Neural progenitor cell (in vitro differentiated cells): ENCODE measurements at regions not wholly inside any gene's neighbourhood (a gene's known extent, or its start where the extent isn't known, plus 50 kb on each side); places are given as distances from the start of the nearest gene placed in this dataset.

ENCODE experiments used
- DNase-seq: peaks from one replicate; pipeline ENCODE4 v3.0.0-alpha.2; 2016; ENCODE audit warnings: low spot score
- H2AFZ ChIP-seq: fragments of 200-600 bp; sonication (generic); replicated peaks from 2 replicates; pipeline ENCODE4 v1.6.1; 2016; ENCODE audit warnings: antibody characterized with exemption
- H3F3A ChIP-seq: fragments of 200-600 bp; sonication (generic); 2 replicates; pipeline ENCODE4 v1.6.1; 2016; ENCODE audit warnings: antibody characterized with exemption, low read depth
- H3K27ac ChIP-seq: fragments of 200-600 bp; sonication (generic); 2 replicates; pipeline ENCODE4 v1.5.1; 2016; ENCODE audit warnings: mild to moderate bottlenecking
- H3K27me3 ChIP-seq: fragments of 200-600 bp; sonication (generic); 2 replicates; pipeline ENCODE4 v1.6.1; 2016; ENCODE audit warnings: mild to moderate bottlenecking, moderate library complexity
- H3K36me3 ChIP-seq: fragments of 200-600 bp; sonication (generic); 2 replicates; pipeline ENCODE4 v1.5.1; 2016
- H3K4me1 ChIP-seq: fragments of 200-600 bp; sonication (generic); 2 replicates; pipeline ENCODE4 v1.6.1; 2016; ENCODE audit warnings: mixed run types
- H3K4me2 ChIP-seq: fragments of 200-600 bp; sonication (generic); 2 replicates; pipeline ENCODE4 v1.6.1; 2016
- H3K4me3 ChIP-seq: fragments of 200-600 bp; sonication (generic); 2 replicates; pipeline ENCODE4 v1.5.1; 2016
- H3K79me2 ChIP-seq: fragments of 200-600 bp; sonication (generic); 2 replicates; pipeline ENCODE4 v1.6.1; 2016; ENCODE audit warnings: low read depth
- H3K9ac ChIP-seq: fragments of 200-600 bp; sonication (generic); 2 replicates; pipeline ENCODE4 v1.6.1; 2016
- H3K9me3 ChIP-seq: fragments of 200-600 bp; sonication (generic); 2 replicates; pipeline ENCODE4 v1.5.1; 2016; ENCODE audit warnings: low read depth
- H4K20me1 ChIP-seq: fragments of 200-600 bp; sonication (generic); 2 replicates; pipeline ENCODE4 v1.6.1; 2016; ENCODE audit warnings: low read depth
- H3K27ac Mint-ChIP-seq: 3 replicates; pipeline ENCODE4 v1.8.0; 2021; ENCODE audit warnings: mixed read lengths
- H3K27me3 Mint-ChIP-seq: 2 replicates; pipeline ENCODE4 v1.8.0; 2022; ENCODE audit warnings: low read depth, mild to moderate bottlenecking, inconsistent platforms, moderate library complexity, mixed read lengths; ENCODE audit not compliant: insufficient read depth
- H3K36me3 Mint-ChIP-seq: 3 replicates; pipeline ENCODE4 v1.8.0; 2021; ENCODE audit warnings: mixed read lengths
- H3K4me1 Mint-ChIP-seq: 3 replicates; pipeline ENCODE4 v1.8.0; 2021; ENCODE audit warnings: mixed read lengths
- H3K4me3 Mint-ChIP-seq: 3 replicates; pipeline ENCODE4 v1.8.0; 2021; ENCODE audit warnings: mild to moderate bottlenecking, moderate library complexity, mixed read lengths
- H3K9me3 Mint-ChIP-seq: 3 replicates; pipeline ENCODE4 v1.8.0; 2020; ENCODE audit warnings: mixed read lengths
- CTCF ChIP-seq: fragments of 200-600 bp; sonication (generic); IDR thresholded peaks from 2 replicates; pipeline ENCODE4 v1.5.1; 2017; ENCODE audit warnings: antibody characterized with exemption, mild to moderate bottlenecking
- EZH2 ChIP-seq: fragments of 200-600 bp; sonication (generic); IDR thresholded peaks from 2 replicates; pipeline ENCODE4 v1.6.1; 2017; ENCODE audit warnings: antibody characterized with exemption, mild to moderate bottlenecking, moderate library complexity
- EZH2phosphoT487 ChIP-seq: fragments of 200-600 bp; sonication (generic); IDR thresholded peaks from 2 replicates; pipeline ENCODE4 v1.6.1; 2017; ENCODE audit warnings: antibody characterized with exemption

GRCh38 chr2:217741381-217741955 is 261.3 kb downstream of the TNS1 start:
- H3K4me2 ChIP-seq = no peak overlapping the region
- no peak overlapping the region for H3K4me3 Mint-ChIP-seq
- no peaks in the 10 kb centered on the region for H3K79me2 ChIP-seq
- H3K4me1 ChIP-seq = no peaks in the 10 kb centered on the region
- H3K36me3 ChIP-seq = no peaks in the 10 kb centered on the region
- no peak for DNase-seq
- H3K36me3 Mint-ChIP-seq = no peaks in the 10 kb centered on the region
- H4K20me1 ChIP-seq = no peaks in the 10 kb centered on the region
- H3K27ac Mint-ChIP-seq = no peak overlapping the region
- TF ChIP-seq CTCF = no peak
- TF ChIP-seq EZH2 = no peak
- H2AFZ ChIP-seq = no peak overlapping the region
- H3K9me3 Mint-ChIP-seq = no peaks in the 10 kb centered on the region
- no peaks in the 10 kb centered on the region for H3K9me3 ChIP-seq
- no peak overlapping the region for H3K27ac ChIP-seq
- H3K27me3 ChIP-seq = no peaks in the 10 kb centered on the region
- H3K27me3 Mint-ChIP-seq = peaks cover 7% of the 10 kb centered on the region
- no peaks in the 10 kb centered on the region for H3F3A ChIP-seq
- no peak overlapping the region for H3K4me3 ChIP-seq
- H3K9ac ChIP-seq = no peak overlapping the region
- peaks cover 6% of the 10 kb centered on the region for H3K4me1 Mint-ChIP-seq

GRCh38 chr2:217740756-217741155 is 262.0 kb downstream of the TNS1 start:
- H3K27ac ChIP-seq = no peak overlapping the region
- H3K4me1 ChIP-seq = no peaks in the 10 kb centered on the region
- no peaks in the 10 kb centered on the region for H4K20me1 ChIP-seq
- no peak overlapping the region for H2AFZ ChIP-seq
- TF ChIP-seq EZH2phosphoT487 (no peak), EZH2 (no peak), CTCF (no peak)
- H3K79me2 ChIP-seq = no peaks in the 10 kb centered on the region
- no peaks in the 10 kb centered on the region for H3F3A ChIP-seq
- no peaks in the 10 kb centered on the region for H3K36me3 ChIP-seq
- H3K4me1 Mint-ChIP-seq = peaks cover 6% of the 10 kb centered on the region
- H3K27me3 ChIP-seq = no peaks in the 10 kb centered on the region
- no peak overlapping the region for H3K27ac Mint-ChIP-seq
- no peak overlapping the region for H3K9ac ChIP-seq
- H3K9me3 ChIP-seq = no peaks in the 10 kb centered on the region
- H3K4me3 ChIP-seq = no peak overlapping the region
- no peak overlapping the region for H3K4me2 ChIP-seq
- DNase-seq = no peak
- H3K27me3 Mint-ChIP-seq = peaks cover 5% of the 10 kb centered on the region
- H3K9me3 Mint-ChIP-seq = no peaks in the 10 kb centered on the region
- H3K4me3 Mint-ChIP-seq = no peak overlapping the region
- no peaks in the 10 kb centered on the region for H3K36me3 Mint-ChIP-seq

- peaks cover 6% of the 10 kb centered on the region for H3K27me3 Mint-ChIP-seq
- no peak overlapping the region for H3K4me3 ChIP-seq
- H3K4me1 ChIP-seq = no peaks in the 10 kb centered on the region
- no peak overlapping the region for H3K27ac Mint-ChIP-seq
- H3K9ac ChIP-seq = no peak overlapping the region
- no peaks in the 10 kb centered on the region for H3K36me3 Mint-ChIP-seq
- H3K4me3 Mint-ChIP-seq = no peak overlapping the region
- H3K79me2 ChIP-seq = no peaks in the 10 kb centered on the region
- no peaks in the 10 kb centered on the region for H3K9me3 ChIP-seq
- peaks cover 6% of the 10 kb centered on the region for H3K4me1 Mint-ChIP-seq
- DNase-seq = no peak
- H3K4me2 ChIP-seq = no peak overlapping the region
- TF ChIP-seq EZH2 (no peak), EZH2phosphoT487 (no peak), CTCF (no peak)
- no peaks in the 10 kb centered on the region for H3K9me3 Mint-ChIP-seq
- no peaks in the 10 kb centered on the region for H3K36me3 ChIP-seq
- no peaks in the 10 kb centered on the region for H4K20me1 ChIP-seq
- H3F3A ChIP-seq = no peaks in the 10 kb centered on the region
- H3K27ac ChIP-seq = no peak overlapping the region
- no peak overlapping the region for H2AFZ ChIP-seq
- H3K27me3 ChIP-seq = no peaks in the 10 kb centered on the region
These were observed 262.6 kb downstream of the TNS1 start for GRCh38 chr2:217740178-217740577.
